T-helper 17 cell (primary cell): ENCODE measurements at regions not wholly inside any gene's neighbourhood (a gene's known extent, or its start where the extent isn't known, plus 50 kb on each side); places are given as distances from the start of the nearest gene placed in this dataset.

ENCODE experiments used
- ATAC-seq: fragments of 150-1000 bp; cut with Tn5 transposase; 2 replicates; pipeline ENCODE4 v1.10.0; 2021; ENCODE audit warnings: mild to moderate bottlenecking, moderate library complexity
- DNase-seq, 3 donors: peaks; one replicate each; pipeline versions ENCODE4 v3.0.0 to v3.0.0-alpha.2; 2020 to 2021
- H3K9me3 ChIP-seq: one replicate; pipeline ENCODE4 v1.7.0; 2013; ENCODE audit warnings: low read length, mild to moderate bottlenecking; ENCODE audit not compliant: control insufficient read depth, poor library complexity, severe bottlenecking
- H3K27ac Mint-ChIP-seq: one replicate; pipeline ENCODE4 v1.8.0; 2022; ENCODE audit warnings: mild to moderate bottlenecking, moderate library complexity, mixed read lengths
- H3K27me3 Mint-ChIP-seq: one replicate; pipeline ENCODE4 v1.8.0; 2022; ENCODE audit warnings: mixed read lengths
- H3K36me3 Mint-ChIP-seq: one replicate; pipeline ENCODE4 v1.8.0; 2022; ENCODE audit warnings: low read depth, mixed read lengths
- H3K4me1 Mint-ChIP-seq: one replicate; pipeline ENCODE4 v1.8.0; 2022; ENCODE audit warnings: mild to moderate bottlenecking, mixed read lengths
- H3K4me3 Mint-ChIP-seq: one replicate; pipeline ENCODE4 v1.8.0; 2022; ENCODE audit warnings: mild to moderate bottlenecking, moderate library complexity, mixed read lengths

GRCh38 chr3:104635872-104636580 lies 730.7 kb upstream of the ALCAM start:
- H3K9me3 ChIP-seq: no peaks in the 10 kb centered on the region
- peaks cover 10% of the 10 kb centered on the region for H3K27me3 Mint-ChIP-seq
- DNase-seq (no peak), ATAC-seq (no peak)
- no peaks in the 10 kb centered on the region for H3K4me1 Mint-ChIP-seq
- H3K4me3 Mint-ChIP-seq: no peak overlapping the region
- peaks cover 2% of the 10 kb centered on the region for H3K36me3 Mint-ChIP-seq
- H3K27ac Mint-ChIP-seq: no peak overlapping the region

DNA sequence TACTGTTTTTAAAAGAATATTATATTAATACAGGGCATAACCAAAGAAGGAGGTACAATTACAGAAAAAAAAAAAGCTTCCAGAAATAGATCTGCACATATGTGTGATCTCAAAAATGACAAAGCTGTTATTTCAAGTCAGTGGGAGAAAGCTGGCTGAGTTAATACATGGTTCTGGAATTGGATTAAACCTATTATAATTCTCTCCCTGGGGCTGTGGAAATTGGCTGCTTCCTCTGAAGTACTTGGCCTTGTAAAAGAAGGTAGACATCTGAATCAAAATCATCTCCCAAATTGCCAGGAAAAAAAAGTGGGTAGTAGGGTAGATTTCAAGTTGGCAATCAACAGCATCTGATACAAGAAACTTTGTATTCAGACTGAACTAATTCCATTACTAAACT lies 723.9 kb upstream of the ALCAM start:
- H3K9me3 ChIP-seq: no peaks in the 10 kb centered on the region
- H3K4me1 Mint-ChIP-seq: no peaks in the 10 kb centered on the region
- no peak for DNase-seq
- no peaks in the 10 kb centered on the region for H3K36me3 Mint-ChIP-seq
- no peak overlapping the region for H3K27ac Mint-ChIP-seq
- ATAC-seq: no peak
- H3K27me3 Mint-ChIP-seq: no peaks in the 10 kb centered on the region
- H3K4me3 Mint-ChIP-seq: no peak overlapping the region

GRCh38 chr3:104646196-104646595 lies 720.5 kb upstream of the ALCAM start:
- H3K9me3 ChIP-seq: no peaks in the 10 kb centered on the region
- H3K36me3 Mint-ChIP-seq: no peaks in the 10 kb centered on the region
- H3K27me3 Mint-ChIP-seq: no peaks in the 10 kb centered on the region
- ATAC-seq (no peak), DNase-seq (no peak)
- H3K4me3 Mint-ChIP-seq: no peak overlapping the region
- H3K27ac Mint-ChIP-seq: no peak overlapping the region
- H3K4me1 Mint-ChIP-seq: no peaks in the 10 kb centered on the region

- no peaks in the 10 kb centered on the region for H3K4me1 Mint-ChIP-seq
- H3K4me3 Mint-ChIP-seq: no peak overlapping the region
- H3K27ac Mint-ChIP-seq: no peak overlapping the region
- DNase-seq (no peak), ATAC-seq (no peak)
- no peaks in the 10 kb centered on the region for H3K9me3 ChIP-seq
- no peaks in the 10 kb centered on the region for H3K36me3 Mint-ChIP-seq
- no peaks in the 10 kb centered on the region for H3K27me3 Mint-ChIP-seq
Measured at GRCh38 chr3:104648823-104649222, 717.9 kb upstream of the ALCAM start.

DNA sequence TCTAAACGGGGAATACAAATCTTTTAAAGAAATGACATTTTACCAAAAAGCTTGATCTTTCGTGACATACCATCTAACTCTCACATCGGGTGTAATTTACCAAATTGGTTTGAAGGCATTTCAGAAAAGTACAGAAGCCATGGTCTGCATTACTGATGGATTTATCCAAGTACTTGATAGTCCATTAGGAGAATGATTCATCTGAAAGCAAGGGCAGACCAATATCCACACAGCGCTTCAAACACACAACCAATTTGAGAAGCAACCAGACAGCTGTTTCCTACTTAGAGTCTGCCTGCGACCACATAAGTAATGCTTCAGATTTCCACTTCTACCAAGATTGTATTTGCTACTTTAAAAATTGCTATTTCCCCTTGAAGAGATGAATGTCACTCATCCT lies 697.6 kb upstream of the ALCAM start:
- no peaks in the 10 kb centered on the region for H3K9me3 ChIP-seq
- H3K27me3 Mint-ChIP-seq: no peaks in the 10 kb centered on the region
- no peak for ATAC-seq
- H3K27ac Mint-ChIP-seq: no peak overlapping the region
- H3K4me3 Mint-ChIP-seq: no peak overlapping the region
- H3K4me1 Mint-ChIP-seq: no peaks in the 10 kb centered on the region
- no peaks in the 10 kb centered on the region for H3K36me3 Mint-ChIP-seq
- no peak for DNase-seq

- no peaks in the 10 kb centered on the region for H3K9me3 ChIP-seq
- no peak for DNase-seq
- no peaks in the 10 kb centered on the region for H3K36me3 Mint-ChIP-seq
- no peaks in the 10 kb centered on the region for H3K4me1 Mint-ChIP-seq
- no peak overlapping the region for H3K4me3 Mint-ChIP-seq
- no peaks in the 10 kb centered on the region for H3K27me3 Mint-ChIP-seq
- no peak for ATAC-seq
- no peak overlapping the region for H3K27ac Mint-ChIP-seq
Measured at GRCh38 chr3:104672331-104672730, 694.4 kb upstream of the ALCAM start.

GRCh38 chr3:104673981-104674380 lies 692.7 kb upstream of the ALCAM start:
- H3K27ac Mint-ChIP-seq: no peak overlapping the region
- H3K36me3 Mint-ChIP-seq: no peaks in the 10 kb centered on the region
- no peak overlapping the region for H3K4me3 Mint-ChIP-seq
- no peaks in the 10 kb centered on the region for H3K9me3 ChIP-seq
- no peaks in the 10 kb centered on the region for H3K27me3 Mint-ChIP-seq
- DNase-seq: no peak
- no peak for ATAC-seq
- no peaks in the 10 kb centered on the region for H3K4me1 Mint-ChIP-seq

- H3K9me3 ChIP-seq: no peaks in the 10 kb centered on the region
- Mint-ChIP-seq H3K27ac (no peak overlapping the region), H3K27me3 (no peaks in the 10 kb centered on the region), H3K4me3 (no peak overlapping the region), H3K36me3 (no peaks in the 10 kb centered on the region), H3K4me1 (no peaks in the 10 kb centered on the region)
- ATAC-seq (no peak), DNase-seq (no peak)
Measured at GRCh38 chr3:104676241-104676640, 690.5 kb upstream of the ALCAM start.

DNA sequence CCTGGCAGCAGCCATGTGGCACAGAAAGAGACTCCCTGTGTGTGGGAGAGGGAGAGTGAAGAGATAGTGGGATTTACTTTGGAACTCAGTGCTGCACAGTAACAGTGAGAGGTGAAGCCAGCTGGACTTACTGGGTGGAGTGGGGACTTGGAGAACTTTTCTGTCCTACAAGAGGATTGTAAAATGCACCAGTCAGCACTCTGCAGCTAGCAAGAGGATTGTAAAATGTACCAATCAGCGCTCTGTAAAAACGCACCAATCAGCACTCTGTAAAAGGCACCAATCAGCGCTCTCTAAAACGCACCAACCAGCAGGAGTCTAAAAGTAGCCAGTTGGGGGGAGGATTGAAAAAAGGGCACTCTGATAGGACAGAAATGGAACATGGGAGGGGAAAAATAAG lies 688.8 kb upstream of the ALCAM start:
- Mint-ChIP-seq H3K36me3 (no peaks in the 10 kb centered on the region), H3K27me3 (no peaks in the 10 kb centered on the region), H3K27ac (no peak overlapping the region), H3K4me1 (no peaks in the 10 kb centered on the region), H3K4me3 (no peak overlapping the region)
- H3K9me3 ChIP-seq: no peaks in the 10 kb centered on the region
- DNase-seq: no peak
- ATAC-seq: no peak

DNA sequence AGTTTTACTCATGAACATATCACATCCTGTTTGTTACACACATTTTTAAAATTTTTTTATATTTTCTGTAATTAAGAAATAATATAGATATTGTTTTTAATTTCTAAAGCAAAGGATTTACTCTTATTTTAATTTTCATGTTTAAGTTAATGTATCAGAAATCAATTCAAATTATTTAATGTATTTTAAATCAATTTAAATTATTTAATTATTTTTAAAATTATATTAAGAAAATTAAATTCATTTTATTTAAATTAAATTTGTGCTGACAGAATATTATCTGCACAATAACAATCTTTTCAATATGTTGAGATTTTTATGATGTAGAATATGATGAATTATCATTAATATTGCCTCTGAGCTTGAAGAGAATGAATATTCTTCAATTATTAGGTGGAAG lies 681.2 kb upstream of the ALCAM start:
- H3K9me3 ChIP-seq: no peaks in the 10 kb centered on the region
- no peak for ATAC-seq
- no peak for DNase-seq
- H3K27ac Mint-ChIP-seq: no peak overlapping the region
- H3K27me3 Mint-ChIP-seq: no peaks in the 10 kb centered on the region
- no peaks in the 10 kb centered on the region for H3K4me1 Mint-ChIP-seq
- no peaks in the 10 kb centered on the region for H3K36me3 Mint-ChIP-seq
- H3K4me3 Mint-ChIP-seq: no peak overlapping the region

DNA sequence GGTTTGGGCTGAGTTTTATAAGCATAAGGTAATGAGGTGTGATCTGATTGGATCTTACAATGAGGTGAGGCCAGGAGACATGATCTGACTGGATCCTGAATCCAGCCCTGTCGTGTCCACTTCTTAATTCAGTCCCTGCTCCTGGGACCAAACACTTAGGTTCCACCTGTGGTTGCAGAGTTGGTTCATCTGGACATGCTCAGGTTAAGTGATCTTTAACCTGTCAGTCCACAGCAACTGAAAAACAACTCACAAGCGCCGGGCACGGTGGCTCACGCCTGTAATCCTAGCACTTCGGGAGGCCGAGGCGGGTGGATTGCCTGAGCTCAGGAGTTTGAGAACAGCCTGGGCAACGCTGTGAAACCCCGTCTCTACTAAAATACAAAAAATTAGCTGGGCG lies 679.3 kb upstream of the ALCAM start:
- Mint-ChIP-seq H3K36me3 (no peaks in the 10 kb centered on the region), H3K4me3 (no peak overlapping the region), H3K27me3 (no peaks in the 10 kb centered on the region), H3K27ac (no peak overlapping the region), H3K4me1 (no peaks in the 10 kb centered on the region)
- DNase-seq: no peak
- no peak for ATAC-seq
- H3K9me3 ChIP-seq: no peaks in the 10 kb centered on the region

GRCh38 chr3:104696470-104696869 lies 670.2 kb upstream of the ALCAM start:
- H3K36me3 Mint-ChIP-seq: no peaks in the 10 kb centered on the region
- no peak overlapping the region for H3K4me3 Mint-ChIP-seq
- DNase-seq: no peak
- no peaks in the 10 kb centered on the region for H3K9me3 ChIP-seq
- no peaks in the 10 kb centered on the region for H3K4me1 Mint-ChIP-seq
- no peaks in the 10 kb centered on the region for H3K27me3 Mint-ChIP-seq
- ATAC-seq: no peak
- no peak overlapping the region for H3K27ac Mint-ChIP-seq

- ATAC-seq (no peak), DNase-seq (no peak)
- Mint-ChIP-seq H3K27ac (no peak overlapping the region), H3K27me3 (no peaks in the 10 kb centered on the region), H3K36me3 (no peaks in the 10 kb centered on the region), H3K4me3 (no peak overlapping the region), H3K4me1 (no peaks in the 10 kb centered on the region)
- no peaks in the 10 kb centered on the region for H3K9me3 ChIP-seq
Measured at GRCh38 chr3:104711406-104711805, 655.3 kb upstream of the ALCAM start.

DNA sequence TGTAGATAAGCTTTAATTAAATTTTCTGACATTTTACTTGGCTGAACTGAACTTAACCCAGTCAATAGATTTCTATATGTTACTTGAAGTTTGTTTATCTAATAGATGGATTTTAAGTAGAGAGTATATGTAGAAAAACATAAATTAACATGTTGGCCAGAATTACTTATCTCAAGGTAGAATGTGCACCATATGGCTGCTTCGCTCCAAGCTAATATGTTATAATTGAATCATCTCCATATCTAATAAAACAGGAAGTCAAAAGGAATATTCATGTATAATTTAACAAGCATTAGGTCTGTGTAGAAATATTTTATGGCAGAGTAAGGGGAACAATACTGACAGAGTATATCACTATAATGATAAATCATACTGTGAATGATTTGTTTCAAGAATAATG lies 650.7 kb upstream of the ALCAM start:
- DNase-seq: no peak
- H3K9me3 ChIP-seq: no peaks in the 10 kb centered on the region
- Mint-ChIP-seq H3K36me3 (no peaks in the 10 kb centered on the region), H3K4me1 (no peaks in the 10 kb centered on the region), H3K4me3 (no peak overlapping the region), H3K27ac (no peak overlapping the region), H3K27me3 (no peaks in the 10 kb centered on the region)
- no peak for ATAC-seq
